HG02588 (cell line): ENCODE measurements at regions not wholly inside any gene's neighbourhood (a gene's known extent, or its start where the extent isn't known, plus 50 kb on each side); places are given as distances from the start of the nearest gene placed in this dataset.

Source experiments
- ATAC-seq: cut with Tn5 transposase; IDR thresholded peaks from one replicate; pipeline ENCODE4 v1.9.1; 2021; ENCODE audit warnings: mild to moderate bottlenecking, moderate library complexity; ENCODE audit not compliant: unreplicated experiment

- ATAC-seq = no peak
Measured at GRCh38 chr9:26742828-26743476, 149.7 kb downstream of the CAAP1 start.

- ATAC-seq = no peak
Measured at GRCh38 chr9:26735160-26735559, 157.4 kb downstream of the CAAP1 start.

GRCh38 chr9:26729187-26729586 lies 163.4 kb downstream of the CAAP1 start:
- ATAC-seq = no peak

- ATAC-seq = peak; percentile 58
Measured at GRCh38 chr9:26727471-26727870, 165.1 kb downstream of the CAAP1 start.

- ATAC-seq = no peak
Measured at GRCh38 chr9:26725573-26725972, 167.0 kb downstream of the CAAP1 start.

- ATAC-seq = peak; percentile 67
Measured at GRCh38 chr9:26723486-26723885, 169.1 kb downstream of the CAAP1 start.

- no peak for ATAC-seq
Measured at GRCh38 chr9:26722755-26723154, 169.8 kb downstream of the CAAP1 start.

- no peak for ATAC-seq
Measured at GRCh38 chr9:26710008-26710407, 182.6 kb downstream of the CAAP1 start.

GRCh38 chr9:26706223-26706622 lies 186.4 kb downstream of the CAAP1 start:
- no peak for ATAC-seq

GRCh38 chr9:26695298-26695622 lies 197.3 kb downstream of the CAAP1 start:
- no peak for ATAC-seq

GRCh38 chr9:26694381-26695297 lies 198.0 kb downstream of the CAAP1 start:
- ATAC-seq = no peak

- ATAC-seq = no peak
Measured at GRCh38 chr9:26689041-26689440, 203.6 kb downstream of the CAAP1 start.

- ATAC-seq = no peak
Measured at GRCh38 chr9:26687421-26687820, 205.2 kb downstream of the CAAP1 start.

- ATAC-seq = no peak
Measured at GRCh38 chr9:26685818-26686217, 206.8 kb downstream of the CAAP1 start.

GRCh38 chr9:26684029-26684428 lies 208.6 kb downstream of the CAAP1 start:
- ATAC-seq = no peak

GRCh38 chr9:26682796-26683496 lies 209.7 kb downstream of the CAAP1 start:
- ATAC-seq = no peak

- no peak for ATAC-seq
Measured at GRCh38 chr9:26682041-26682440, 210.6 kb downstream of the CAAP1 start.

- ATAC-seq = no peak
Measured at GRCh38 chr9:26677965-26678706, 214.5 kb downstream of the CAAP1 start.

GRCh38 chr9:26675035-26675434 lies 217.6 kb downstream of the CAAP1 start:
- no peak for ATAC-seq

GRCh38 chr9:26673261-26673660 lies 219.3 kb downstream of the CAAP1 start:
- no peak for ATAC-seq
